ENCODE measurements at regions not wholly inside any gene's neighbourhood (a gene's known extent, or its start where the extent isn't known, plus 50 kb on each side); places are given as distances from the start of the nearest gene placed in this dataset.
"Not testable (repeated sequence)": the region's sequence is repeated elsewhere in the genome, so short reads cannot be mapped to it uniquely, and the experiment has no call there.

DNA sequence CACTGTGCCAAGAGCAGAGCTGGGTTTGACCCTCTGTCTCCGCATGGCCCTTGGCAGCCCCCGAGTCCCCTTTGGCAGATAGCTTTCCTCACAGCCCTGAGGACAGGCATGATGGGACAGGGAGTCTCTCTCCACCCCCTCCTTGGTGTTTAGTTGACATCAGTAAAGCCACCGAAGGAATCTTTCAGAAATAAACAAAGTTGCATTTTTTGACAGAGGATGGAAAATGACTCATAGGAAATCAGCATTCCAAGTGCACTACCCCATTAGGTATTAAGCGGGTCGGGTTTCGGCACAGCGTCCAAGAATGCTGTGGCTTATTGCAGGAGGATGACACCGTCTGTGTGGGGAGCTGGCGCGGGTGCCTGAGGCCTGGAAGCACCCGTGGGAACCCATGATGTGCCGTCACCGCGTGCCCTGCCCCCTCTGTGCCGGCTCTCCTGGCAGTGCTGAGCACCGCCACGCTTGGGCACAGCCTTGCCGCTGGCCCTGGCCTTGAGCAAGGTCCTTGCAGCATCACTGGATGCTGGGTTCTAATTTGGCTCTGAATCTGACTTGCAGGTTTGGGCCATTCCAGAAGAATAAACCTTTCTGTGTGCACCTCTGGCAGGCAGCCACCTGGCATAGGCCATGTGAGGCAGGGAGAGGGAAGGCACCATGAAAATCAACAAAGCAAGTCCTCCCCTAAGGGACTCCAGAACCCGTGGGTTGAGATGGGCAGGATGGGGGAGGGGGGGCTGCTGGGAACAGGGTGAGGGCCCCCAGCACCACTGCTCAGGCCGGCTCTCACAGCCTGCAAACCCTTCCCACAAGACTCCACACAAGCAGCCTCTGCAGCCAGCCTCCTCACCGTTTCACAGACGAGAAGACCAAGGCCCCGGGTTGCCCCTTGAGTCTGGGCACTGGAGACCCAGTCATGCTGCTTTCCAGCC, 50.5 kb upstream of the ZNF469 start (continued):
- TF ChIP-seq NPAS2 (CRISPR knock-in tag; IDR thresholded peaks at IDR 0.05; ENCODE audit: borderline replicate concordance) = peak; percentile 46; the same call in 1 of the 2 replicates
- TF ChIP-seq KDM5A (IDR thresholded peaks at IDR 0.05) = no peak
- TF ChIP-seq, protein P1, sequence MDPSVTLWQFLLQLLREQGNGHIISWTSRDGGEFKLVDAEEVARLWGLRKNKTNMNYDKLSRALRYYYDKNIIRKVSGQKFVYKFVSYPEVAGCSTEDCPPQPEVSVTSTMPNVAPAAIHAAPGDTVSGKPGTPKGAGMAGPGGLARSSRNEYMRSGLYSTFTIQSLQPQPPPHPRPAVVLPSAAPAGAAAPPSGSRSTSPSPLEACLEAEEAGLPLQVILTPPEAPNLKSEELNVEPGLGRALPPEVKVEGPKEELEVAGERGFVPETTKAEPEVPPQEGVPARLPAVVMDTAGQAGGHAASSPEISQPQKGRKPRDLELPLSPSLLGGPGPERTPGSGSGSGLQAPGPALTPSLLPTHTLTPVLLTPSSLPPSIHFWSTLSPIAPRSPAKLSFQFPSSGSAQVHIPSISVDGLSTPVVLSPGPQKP (IDR thresholded peaks at IDR 0.05; ENCODE audit: low read depth, low read length) = no peak
- peak; percentile 97 to 98 for TF ChIP-seq JUN (IDR thresholded peaks at IDR 0.05)
- no peak for TF ChIP-seq POLR2AphosphoS2 (conservative IDR thresholded peaks at IDR 0.05; ENCODE audit: low read length)
- TF ChIP-seq MYC (IDR thresholded peaks at IDR 0.05; ENCODE audit: borderline replicate concordance, low read length) = peak; percentile 76; the same call in 1 of the 2 replicates

DNA sequence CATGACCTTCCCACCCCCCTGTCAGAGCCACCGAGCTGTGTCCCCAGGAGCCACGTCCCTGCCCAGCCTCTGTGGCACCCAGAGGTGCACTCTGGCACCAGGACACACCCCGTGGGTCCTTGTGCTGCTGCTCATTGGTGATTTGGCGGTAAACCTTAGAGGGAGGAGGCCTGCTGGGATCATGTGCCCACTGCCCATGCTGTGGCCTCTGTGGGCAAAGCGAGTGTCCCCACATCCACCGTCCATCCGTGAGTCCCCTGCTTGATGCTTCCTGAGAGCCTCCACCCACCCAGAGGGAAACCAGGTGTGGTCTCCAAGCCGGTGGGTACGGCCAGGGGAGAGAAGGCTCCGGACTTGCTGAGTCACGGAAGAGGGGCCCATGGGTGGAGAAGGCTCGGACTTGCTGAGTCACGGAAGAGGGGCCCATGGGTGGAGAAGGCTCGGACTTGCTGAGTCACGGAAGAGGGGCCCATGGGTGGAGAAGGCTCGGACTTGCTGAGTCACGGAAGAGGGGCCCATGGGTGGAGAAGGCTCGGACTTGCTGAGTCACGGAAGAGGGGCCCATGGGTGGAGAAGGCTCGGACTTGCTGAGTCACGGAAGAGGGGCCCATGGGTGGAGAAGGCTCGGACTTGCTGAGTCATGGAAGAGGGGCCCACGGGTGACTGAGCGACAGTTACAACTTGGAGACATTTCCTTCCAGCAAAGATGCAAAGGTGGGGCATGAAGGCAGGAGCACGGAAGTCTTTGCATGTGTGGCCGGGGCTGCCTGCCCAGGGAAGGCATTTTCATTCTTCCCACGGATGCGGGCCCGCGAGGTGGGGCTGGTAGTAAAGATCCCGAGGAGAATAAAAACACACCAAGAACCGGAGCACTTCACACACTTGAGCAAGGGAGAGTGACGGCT, 49.6 kb upstream of the ZNF469 start:
- ATAC-seq (peak; percentile 67 to 69), DNase-seq (ENCODE audit: low read depth in 1 of 2, low spot score in 1 of 2) (peak; percentile 30 to 84)
- FAIRE-seq; CTCF ChIA-PET; TF ChIP-seq FOSL2 (IDR thresholded peaks at IDR 0.05): not testable (repeated sequence)
- H3K4me3 ChIP-seq = peak overlapping the region; percentile 39
- H3K4me2 ChIP-seq = peak overlapping the region; percentile 90
- WGBS (ENCODE audit: missing lambda C conversion rate) = 6% methylated on average over 21 of the region's 33 CpGs
- peak overlapping the region; percentile 99 to 100 for H3K27ac ChIP-seq
- POLR2A ChIA-PET = interaction anchor here (1.2 kb wide), 1 partner anchor 27 kb away, joined by 3 read pairs; no protein-coding TSS in a partner anchor
- H3K4me1 ChIP-seq = peaks cover 30% of the 10 kb centered on the region
- H3K9me3 ChIP-seq = peaks cover 23% of the 10 kb centered on the region
- TF ChIP-seq, protein P2, sequence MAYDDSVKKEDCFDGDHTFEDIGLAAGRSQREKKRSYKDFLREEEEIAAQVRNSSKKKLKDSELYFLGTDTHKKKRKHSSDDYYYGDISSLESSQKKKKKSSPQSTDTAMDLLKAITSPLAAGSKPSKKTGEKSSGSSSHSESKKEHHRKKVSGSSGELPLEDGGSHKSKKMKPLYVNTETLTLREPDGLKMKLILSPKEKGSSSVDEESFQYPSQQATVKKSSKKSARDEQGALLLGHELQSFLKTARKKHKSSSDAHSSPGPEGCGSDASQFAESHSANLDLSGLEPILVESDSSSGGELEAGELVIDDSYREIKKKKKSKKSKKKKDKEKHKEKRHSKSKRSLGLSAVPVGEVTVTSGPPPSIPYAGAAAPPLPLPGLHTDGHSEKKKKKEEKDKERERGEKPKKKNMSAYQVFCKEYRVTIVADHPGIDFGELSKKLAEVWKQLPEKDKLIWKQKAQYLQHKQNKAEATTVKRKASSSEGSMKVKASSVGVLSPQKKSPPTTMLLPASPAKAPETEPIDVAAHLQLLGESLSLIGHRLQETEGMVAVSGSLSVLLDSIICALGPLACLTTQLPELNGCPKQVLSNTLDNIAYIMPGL (CRISPR knock-in tag; IDR thresholded peaks at IDR 0.05; ENCODE audit: borderline replicate concordance) = peak; percentile 66; the same call in 1 of the 2 replicates
- TF ChIP-seq JUNB (IDR thresholded peaks at IDR 0.05) = peak; percentile 57
- peak; percentile 68; the same call in 1 of the 2 replicates for TF ChIP-seq GATA3 (IDR thresholded peaks at IDR 0.05; ENCODE audit: borderline replicate concordance)
- TF ChIP-seq, protein P3, sequence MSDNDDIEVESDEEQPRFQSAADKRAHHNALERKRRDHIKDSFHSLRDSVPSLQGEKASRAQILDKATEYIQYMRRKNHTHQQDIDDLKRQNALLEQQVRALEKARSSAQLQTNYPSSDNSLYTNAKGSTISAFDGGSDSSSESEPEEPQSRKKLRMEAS (IDR thresholded peaks at IDR 0.05) = peak; percentile 64; the same call in 1 of the 2 replicates
- TF ChIP-seq, protein P4, sequence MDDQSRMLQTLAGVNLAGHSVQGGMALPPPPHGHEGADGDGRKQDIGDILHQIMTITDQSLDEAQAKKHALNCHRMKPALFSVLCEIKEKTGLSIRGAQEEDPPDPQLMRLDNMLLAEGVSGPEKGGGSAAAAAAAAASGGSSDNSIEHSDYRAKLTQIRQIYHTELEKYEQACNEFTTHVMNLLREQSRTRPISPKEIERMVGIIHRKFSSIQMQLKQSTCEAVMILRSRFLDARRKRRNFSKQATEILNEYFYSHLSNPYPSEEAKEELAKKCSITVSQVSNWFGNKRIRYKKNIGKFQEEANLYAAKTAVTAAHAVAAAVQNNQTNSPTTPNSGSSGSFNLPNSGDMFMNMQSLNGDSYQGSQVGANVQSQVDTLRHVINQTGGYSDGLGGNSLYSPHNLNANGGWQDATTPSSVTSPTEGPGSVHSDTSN (IDR thresholded peaks at IDR 0.05) = 0 out of 2 replicates have a peak, but pooled peaks have one; percentile 30
- TF ChIP-seq JUN (IDR thresholded peaks at IDR 0.05) = peak; percentile 66 to 76; a peak in 4 of 5 replicates
- peak; percentile 80; the same call in 1 of the 2 replicates for TF ChIP-seq FOSB (CRISPR knock-in tag; IDR thresholded peaks at IDR 0.05)
- TF ChIP-seq HOXA7 (CRISPR knock-in tag; IDR thresholded peaks at IDR 0.05) = peak; percentile 86
- TF ChIP-seq, protein P5, sequence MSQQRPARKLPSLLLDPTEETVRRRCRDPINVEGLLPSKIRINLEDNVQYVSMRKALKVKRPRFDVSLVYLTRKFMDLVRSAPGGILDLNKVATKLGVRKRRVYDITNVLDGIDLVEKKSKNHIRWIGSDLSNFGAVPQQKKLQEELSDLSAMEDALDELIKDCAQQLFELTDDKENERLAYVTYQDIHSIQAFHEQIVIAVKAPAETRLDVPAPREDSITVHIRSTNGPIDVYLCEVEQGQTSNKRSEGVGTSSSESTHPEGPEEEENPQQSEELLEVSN (IDR thresholded peaks at IDR 0.05; ENCODE audit: borderline replicate concordance, low read depth) = peak; percentile 66
- TF ChIP-seq, protein P6, sequence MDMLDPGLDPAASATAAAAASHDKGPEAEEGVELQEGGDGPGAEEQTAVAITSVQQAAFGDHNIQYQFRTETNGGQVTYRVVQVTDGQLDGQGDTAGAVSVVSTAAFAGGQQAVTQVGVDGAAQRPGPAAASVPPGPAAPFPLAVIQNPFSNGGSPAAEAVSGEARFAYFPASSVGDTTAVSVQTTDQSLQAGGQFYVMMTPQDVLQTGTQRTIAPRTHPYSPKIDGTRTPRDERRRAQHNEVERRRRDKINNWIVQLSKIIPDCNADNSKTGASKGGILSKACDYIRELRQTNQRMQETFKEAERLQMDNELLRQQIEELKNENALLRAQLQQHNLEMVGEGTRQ (IDR thresholded peaks at IDR 0.05) = peak; percentile 68
- TF ChIP-seq ZNF302 (CRISPR knock-in tag; IDR thresholded peaks at IDR 0.05) = peak; percentile 94
- peak; percentile 98 for TF ChIP-seq MAFK (IDR thresholded peaks at IDR 0.05; ENCODE audit: partially characterized antibody)
- TF ChIP-seq TP53 (CRISPR knock-in tag; IDR thresholded peaks at IDR 0.05) = peak; percentile 96; the same call in 1 of the 2 replicates
- TF ChIP-seq FOSL2 (CRISPR knock-in tag; IDR thresholded peaks at IDR 0.05) = peak; percentile 22
- peak; percentile 97 for TF ChIP-seq HOXB13 (CRISPR knock-in tag; IDR thresholded peaks at IDR 0.05; ENCODE audit: low read depth)
- peak; percentile 90 for TF ChIP-seq HEYL (CRISPR knock-in tag; IDR thresholded peaks at IDR 0.05)
- TF ChIP-seq ZSCAN20 (CRISPR knock-in tag; IDR thresholded peaks at IDR 0.05) = peak; percentile 73
- TF ChIP-seq RAD21 (conservative IDR thresholded peaks at IDR 0.05 in 1 of 2, IDR thresholded peaks at IDR 0.05 in 1 of 2) = peak in 1 of 2 experiments; percentile 39; a peak in 2 of 5 replicates
- TF ChIP-seq HOXB5 (CRISPR knock-in tag; IDR thresholded peaks at IDR 0.05) = peak; percentile 94
- TF ChIP-seq FOXS1 (CRISPR knock-in tag; IDR thresholded peaks at IDR 0.05) = peak; percentile 91
- TF ChIP-seq EHF (CRISPR knock-in tag; IDR thresholded peaks at IDR 0.05) = peak; percentile 95
- TF ChIP-seq NPAS2 (CRISPR knock-in tag; IDR thresholded peaks at IDR 0.05; ENCODE audit: borderline replicate concordance) = peak; percentile 72
- TF ChIP-seq NFE2L2 (conservative IDR thresholded peaks at IDR 0.05; ENCODE audit: low read length) = peak; percentile 99
- peak; percentile 95 for TF ChIP-seq TFCP2L1 (CRISPR knock-in tag; IDR thresholded peaks at IDR 0.05)
- TF ChIP-seq RARB (CRISPR knock-in tag; IDR thresholded peaks at IDR 0.05) = peak; percentile 86
